ENCODE measurements at regions not wholly inside any gene's neighbourhood (a gene's known extent, or its start where the extent isn't known, plus 50 kb on each side); places are given as distances from the start of the nearest gene placed in this dataset.

DNA sequence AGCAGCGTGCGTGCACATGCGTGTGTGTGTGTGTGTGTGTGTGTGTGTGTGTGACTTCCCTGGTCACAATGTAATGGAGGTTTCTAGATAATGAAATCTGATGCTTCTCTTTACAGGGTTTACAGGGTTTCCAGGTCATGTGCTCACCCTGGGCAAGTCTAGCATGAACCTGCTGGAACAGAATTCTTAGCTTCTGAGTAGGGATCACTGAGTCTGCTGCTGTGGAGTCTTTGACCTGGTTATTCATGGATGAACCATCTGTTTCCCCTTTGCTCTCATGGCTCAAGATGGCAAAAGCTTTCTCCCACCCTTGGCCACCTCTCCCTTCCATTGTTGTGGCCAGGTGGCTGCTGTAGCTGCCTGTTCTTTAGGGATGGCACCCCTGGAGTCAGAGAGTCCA is 111.6 kb upstream of the SHB start:
- TF ChIP-seq, protein P1, sequence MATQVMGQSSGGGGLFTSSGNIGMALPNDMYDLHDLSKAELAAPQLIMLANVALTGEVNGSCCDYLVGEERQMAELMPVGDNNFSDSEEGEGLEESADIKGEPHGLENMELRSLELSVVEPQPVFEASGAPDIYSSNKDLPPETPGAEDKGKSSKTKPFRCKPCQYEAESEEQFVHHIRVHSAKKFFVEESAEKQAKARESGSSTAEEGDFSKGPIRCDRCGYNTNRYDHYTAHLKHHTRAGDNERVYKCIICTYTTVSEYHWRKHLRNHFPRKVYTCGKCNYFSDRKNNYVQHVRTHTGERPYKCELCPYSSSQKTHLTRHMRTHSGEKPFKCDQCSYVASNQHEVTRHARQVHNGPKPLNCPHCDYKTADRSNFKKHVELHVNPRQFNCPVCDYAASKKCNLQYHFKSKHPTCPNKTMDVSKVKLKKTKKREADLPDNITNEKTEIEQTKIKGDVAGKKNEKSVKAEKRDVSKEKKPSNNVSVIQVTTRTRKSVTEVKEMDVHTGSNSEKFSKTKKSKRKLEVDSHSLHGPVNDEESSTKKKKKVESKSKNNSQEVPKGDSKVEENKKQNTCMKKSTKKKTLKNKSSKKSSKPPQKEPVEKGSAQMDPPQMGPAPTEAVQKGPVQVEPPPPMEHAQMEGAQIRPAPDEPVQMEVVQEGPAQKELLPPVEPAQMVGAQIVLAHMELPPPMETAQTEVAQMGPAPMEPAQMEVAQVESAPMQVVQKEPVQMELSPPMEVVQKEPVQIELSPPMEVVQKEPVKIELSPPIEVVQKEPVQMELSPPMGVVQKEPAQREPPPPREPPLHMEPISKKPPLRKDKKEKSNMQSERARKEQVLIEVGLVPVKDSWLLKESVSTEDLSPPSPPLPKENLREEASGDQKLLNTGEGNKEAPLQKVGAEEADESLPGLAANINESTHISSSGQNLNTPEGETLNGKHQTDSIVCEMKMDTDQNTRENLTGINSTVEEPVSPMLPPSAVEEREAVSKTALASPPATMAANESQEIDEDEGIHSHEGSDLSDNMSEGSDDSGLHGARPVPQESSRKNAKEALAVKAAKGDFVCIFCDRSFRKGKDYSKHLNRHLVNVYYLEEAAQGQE (IDR thresholded peaks at IDR 0.05; ENCODE audit: insufficient read depth in 1 of 2, low read depth in 2 of 2, low read length in 1 of 2) = no peak
- no peak for TF ChIP-seq SIN3A (IDR thresholded peaks at IDR 0.05; ENCODE audit: borderline replicate concordance, insufficient read depth, low read depth, low read length)
- no peak for TF ChIP-seq POLR2AphosphoS5 (IDR thresholded peaks at IDR 0.05; ENCODE audit: low read depth, low read length)
- TF ChIP-seq CTCF (IDR thresholded peaks at IDR 0.05) = no peak
- no peak for TF ChIP-seq TCF7L2 (IDR thresholded peaks at IDR 0.05; ENCODE audit: low read depth, low read length)
- DNase-seq (ENCODE audit: low read depth, low spot score) = no peak
- Histone ChIP-seq H3K9me3 (ENCODE audit: control insufficient read depth, insufficient read depth, low read depth, low read length) (no peaks in the 10 kb centered on the region), H3K4me3 (ENCODE audit: low read depth in 2 of 2, low read length in 2 of 2) (no peak overlapping the region), H3K4me1 (ENCODE audit: control insufficient read depth, insufficient read depth, low read length) (no peaks in the 10 kb centered on the region), H3K27ac (ENCODE audit: low read length) (no peak overlapping the region), H3K27me3 (ENCODE audit: control insufficient read depth, insufficient read depth, low read length) (no peaks in the 10 kb centered on the region), H3K36me3 (ENCODE audit: control insufficient read depth, insufficient read depth, low read length) (no peaks in the 10 kb centered on the region)
- POLR2A ChIA-PET = no interaction called here
- intact Hi-C loops (cut with micrococcal nuclease; ENCODE audit: unreplicated experiment) = no loop called here
- ATAC-seq = no peak
- CTCF ChIA-PET = no interaction called here
- BruUV-seq (replicated peaks) = no TSS peak
- in situ Hi-C loops (cut with HindIII; ENCODE audit: low pct_unique_long_range_greater_than_20kb, low sequenced_read_pairs) = no loop called here

DNA sequence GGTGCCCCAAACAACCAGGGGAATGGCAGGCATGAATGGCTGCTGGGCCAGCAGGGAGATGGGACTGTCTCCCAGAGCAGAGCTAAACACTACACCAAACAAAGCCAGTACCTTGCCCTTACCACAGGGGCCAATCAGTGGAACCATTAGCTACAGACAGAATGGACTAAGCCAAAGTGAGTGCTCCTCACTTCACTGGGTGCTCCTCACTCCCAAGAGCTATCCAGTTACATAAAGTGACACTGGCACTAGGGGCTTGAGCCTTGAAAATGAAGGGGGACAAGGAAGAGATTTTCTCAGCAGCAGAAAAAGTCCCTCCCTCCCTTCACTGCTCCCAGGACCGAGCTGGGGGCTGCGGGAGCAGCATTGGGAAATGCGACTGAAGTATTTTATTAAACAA is 110.9 kb upstream of the SHB start:
- in situ Hi-C loops (cut with HindIII; ENCODE audit: low pct_unique_long_range_greater_than_20kb, low sequenced_read_pairs) (no loop called here), intact Hi-C loops (cut with micrococcal nuclease; ENCODE audit: unreplicated experiment) (no loop called here)
- H3K4me1 ChIP-seq (ENCODE audit: control insufficient read depth, insufficient read depth, low read length) = no peaks in the 10 kb centered on the region
- ATAC-seq (no peak), DNase-seq (ENCODE audit: low read depth, low spot score) (no peak)
- ChIA-PET CTCF (no interaction called here), POLR2A (no interaction called here)
- no TSS peak for BruUV-seq (replicated peaks)
- TF ChIP-seq CTCF (IDR thresholded peaks at IDR 0.05) (no peak), POLR2AphosphoS5 (IDR thresholded peaks at IDR 0.05; ENCODE audit: low read depth, low read length) (no peak), SIN3A (IDR thresholded peaks at IDR 0.05; ENCODE audit: borderline replicate concordance, insufficient read depth, low read depth, low read length) (no peak), TCF7L2 (IDR thresholded peaks at IDR 0.05; ENCODE audit: low read depth, low read length) (no peak)
- TF ChIP-seq, protein P1 (IDR thresholded peaks at IDR 0.05; ENCODE audit: insufficient read depth in 1 of 2, low read depth in 2 of 2, low read length in 1 of 2) = no peak
- H3K4me3 ChIP-seq (ENCODE audit: low read depth in 2 of 2, low read length in 2 of 2) = no peak overlapping the region
- H3K27me3 ChIP-seq (ENCODE audit: control insufficient read depth, insufficient read depth, low read length) = no peaks in the 10 kb centered on the region
- no peaks in the 10 kb centered on the region for H3K9me3 ChIP-seq (ENCODE audit: control insufficient read depth, insufficient read depth, low read depth, low read length)
- no peak overlapping the region for H3K27ac ChIP-seq (ENCODE audit: low read length)
- H3K36me3 ChIP-seq (ENCODE audit: control insufficient read depth, insufficient read depth, low read length) = no peaks in the 10 kb centered on the region
